H9 (cell line): ENCODE measurements at regions not wholly inside any gene's neighbourhood (a gene's known extent, or its start where the extent isn't known, plus 50 kb on each side); places are given as distances from the start of the nearest gene placed in this dataset.

Experiments
- DNase-seq: peaks from one replicate; pipeline ENCODE4 v3.0.0-alpha.2; 2017
- H2AFZ ChIP-seq: one replicate; pipeline ENCODE4 v1.6.1; 2013; ENCODE audit warnings: mild to moderate bottlenecking, low read length, control low read depth, moderate library complexity
- H2AK5ac ChIP-seq: 2 replicates; pipeline ENCODE4 v1.6.1; 2013; ENCODE audit warnings: low read length, control low read depth, mixed read lengths; ENCODE audit not compliant: insufficient read length
- H2BK120ac ChIP-seq: one replicate; pipeline ENCODE4 v1.6.1; 2013; ENCODE audit warnings: low read depth, mild to moderate bottlenecking, low read length, control low read depth, inconsistent platforms; ENCODE audit not compliant: poor library complexity, severe bottlenecking
- H2BK12ac ChIP-seq: 2 replicates; pipeline ENCODE4 v1.6.1; 2013; ENCODE audit warnings: low read length, control low read depth, mixed read lengths, low read depth; ENCODE audit not compliant: insufficient read length
- H2BK15ac ChIP-seq: 2 replicates; pipeline ENCODE4 v1.6.1; 2013; ENCODE audit warnings: low read depth, low read length, control low read depth
- H2BK20ac ChIP-seq: one replicate; pipeline ENCODE4 v1.6.1; 2013; ENCODE audit warnings: low read depth, mild to moderate bottlenecking, low read length, control low read depth, inconsistent platforms; ENCODE audit not compliant: poor library complexity, severe bottlenecking
- H2BK5ac ChIP-seq: 2 replicates; pipeline ENCODE4 v1.6.1; 2013; ENCODE audit warnings: low read length, control low read depth, mixed read lengths; ENCODE audit not compliant: insufficient read length
- H3K14ac ChIP-seq: 2 replicates; pipeline ENCODE4 v1.6.1; 2013; ENCODE audit warnings: low read length, control low read depth; ENCODE audit not compliant: insufficient read depth
- H3K18ac ChIP-seq: 2 replicates; pipeline ENCODE4 v1.6.1; 2013; ENCODE audit warnings: low read depth, mild to moderate bottlenecking, mixed read lengths, low read length, control low read depth; ENCODE audit not compliant: insufficient read length
- H3K23ac ChIP-seq: 2 replicates; pipeline ENCODE4 v1.6.1; 2013; ENCODE audit warnings: low read length, control low read depth, mixed read lengths, low read depth; ENCODE audit not compliant: insufficient read length
- H3K23me2 ChIP-seq: 2 replicates; pipeline ENCODE4 v1.6.1; 2013; ENCODE audit warnings: low read depth, mild to moderate bottlenecking, mixed read lengths, low read length, control low read depth; ENCODE audit not compliant: insufficient read length, poor library complexity, severe bottlenecking
- H3K27ac ChIP-seq: 2 replicates; pipeline ENCODE4 v1.5.1; 2013; ENCODE audit warnings: low read length, control low read depth, mixed read lengths, low read depth; ENCODE audit not compliant: insufficient read length
- H3K27me3 ChIP-seq: 2 replicates; pipeline ENCODE4 v1.6.1; 2013; ENCODE audit warnings: low read length, control low read depth, inconsistent platforms; ENCODE audit not compliant: insufficient read depth
- H3K4ac ChIP-seq: 2 replicates; pipeline ENCODE4 v1.6.1; 2013; ENCODE audit warnings: low read depth, mild to moderate bottlenecking, control low read depth, inconsistent platforms, low read length, moderate library complexity
- H3K4me1 ChIP-seq: 2 replicates; pipeline ENCODE4 v1.6.1; 2013; ENCODE audit warnings: low read length, control low read depth, inconsistent platforms; ENCODE audit not compliant: insufficient read depth
- H3K4me2 ChIP-seq: 2 replicates; pipeline ENCODE4 v1.6.1; 2013; ENCODE audit warnings: low read length, control low read depth, mixed read lengths; ENCODE audit not compliant: insufficient read length, insufficient read depth
- H3K56ac ChIP-seq: 2 replicates; pipeline ENCODE4 v1.6.1; 2013; ENCODE audit warnings: low read depth, mild to moderate bottlenecking, mixed read lengths, low read length, control low read depth; ENCODE audit not compliant: insufficient read length
- H3K79me1 ChIP-seq: 2 replicates; pipeline ENCODE4 v1.6.1; 2013; ENCODE audit warnings: low read depth, mild to moderate bottlenecking, moderate library complexity, low read length, control low read depth, inconsistent platforms; ENCODE audit not compliant: insufficient read depth, poor library complexity, severe bottlenecking
- H3K79me2 ChIP-seq: 2 replicates; pipeline ENCODE4 v1.6.1; 2013; ENCODE audit warnings: low read length, control low read depth, inconsistent platforms; ENCODE audit not compliant: insufficient read depth
- H3K9ac ChIP-seq: 2 replicates; pipeline ENCODE4 v1.6.1; 2013; ENCODE audit warnings: low read length, control low read depth, mixed read lengths; ENCODE audit not compliant: insufficient read length; ENCODE audit errors: extremely low read depth
- H3K9me3 ChIP-seq: one replicate; pipeline ENCODE4 v1.6.1; 2013; ENCODE audit warnings: low read depth, low read length, inconsistent platforms; ENCODE audit not compliant: control insufficient read depth
- H3T11ph ChIP-seq: one replicate; pipeline ENCODE4 v1.6.1; 2013; ENCODE audit warnings: mild to moderate bottlenecking, low read length, control low read depth, inconsistent platforms
- H4K20me1 ChIP-seq: one replicate; pipeline ENCODE4 v1.6.1; 2013; ENCODE audit not compliant: control insufficient read depth, insufficient read length, insufficient read depth
- H4K5ac ChIP-seq: 2 replicates; pipeline ENCODE4 v1.6.1; 2013; ENCODE audit warnings: low read depth, mild to moderate bottlenecking, mixed read lengths, low read length, control low read depth; ENCODE audit not compliant: insufficient read length
- H4K8ac ChIP-seq: replicated peaks from 2 replicates; pipeline ENCODE4 v1.6.1; 2013; ENCODE audit warnings: low read length, control low read depth, mixed read lengths, low read depth; ENCODE audit not compliant: insufficient read length
- H4K91ac ChIP-seq: 2 replicates; pipeline ENCODE4 v1.6.1; 2013; ENCODE audit warnings: low read depth, mild to moderate bottlenecking, moderate library complexity, mixed read lengths, low read length, control low read depth; ENCODE audit not compliant: insufficient read length
- H3K27ac Mint-ChIP-seq, 3 experiments: 2 replicates in 2 of 3; 3 replicates in 1 of 3; pipeline ENCODE4 v1.8.0; 2020 to 2021; ENCODE audit warnings: mixed read lengths in 3 of 3, mild to moderate bottlenecking in 1 of 3, moderate library complexity in 1 of 3
- H3K27me3 Mint-ChIP-seq: 2 replicates; pipeline ENCODE4 v1.8.0; 2021; ENCODE audit warnings: low read depth, mild to moderate bottlenecking, moderate library complexity, mixed read lengths
- H3K36me3 Mint-ChIP-seq, 3 experiments: 2 replicates in 2 of 3; 3 replicates in 1 of 3; pipeline ENCODE4 v1.8.0; 2020 to 2021; ENCODE audit warnings: low read depth in 3 of 3, mixed read lengths in 3 of 3; ENCODE audit not compliant: insufficient read depth in 1 of 3
- H3K4me1 Mint-ChIP-seq, 2 experiments: 2 replicates each; pipeline ENCODE4 v1.8.0; 2020; ENCODE audit warnings: mixed read lengths in 2 of 2
- H3K4me3 Mint-ChIP-seq, 2 experiments: 2 replicates in 1 of 2; 3 replicates in 1 of 2; pipeline ENCODE4 v1.8.0; 2020 to 2021; ENCODE audit warnings: mild to moderate bottlenecking in 2 of 2, mixed read lengths in 2 of 2, moderate library complexity in 1 of 2
- H3K9me3 Mint-ChIP-seq, 2 experiments: 2 replicates in 1 of 2; 3 replicates in 1 of 2; pipeline ENCODE4 v1.8.0; 2020; ENCODE audit warnings: mild to moderate bottlenecking in 2 of 2, mixed read lengths in 2 of 2, moderate library complexity in 1 of 2
- WGBS: extraction: QIAGEN DNeasy Blood & Tissue Kit; methylation state at CpG from one replicate; pipeline ENCODE4 v1.1.7; 2013; ENCODE audit warnings: missing lambda C conversion rate, low lambda C conversion rate, mixed read lengths; ENCODE audit not compliant: insufficient read length; ENCODE audit errors: extremely low coverage; 5-methylcytosine and 5-hydroxymethylcytosine counted together
- TF ChIP-seq, protein P1 (sequence below): fragments of 200-600 bp; sonication (generic); conservative IDR thresholded peaks from 3 replicates; pipeline ENCODE4 v1.8.0; 2021; ENCODE audit warnings: antibody characterized with exemption, mild to moderate bottlenecking

DNA sequence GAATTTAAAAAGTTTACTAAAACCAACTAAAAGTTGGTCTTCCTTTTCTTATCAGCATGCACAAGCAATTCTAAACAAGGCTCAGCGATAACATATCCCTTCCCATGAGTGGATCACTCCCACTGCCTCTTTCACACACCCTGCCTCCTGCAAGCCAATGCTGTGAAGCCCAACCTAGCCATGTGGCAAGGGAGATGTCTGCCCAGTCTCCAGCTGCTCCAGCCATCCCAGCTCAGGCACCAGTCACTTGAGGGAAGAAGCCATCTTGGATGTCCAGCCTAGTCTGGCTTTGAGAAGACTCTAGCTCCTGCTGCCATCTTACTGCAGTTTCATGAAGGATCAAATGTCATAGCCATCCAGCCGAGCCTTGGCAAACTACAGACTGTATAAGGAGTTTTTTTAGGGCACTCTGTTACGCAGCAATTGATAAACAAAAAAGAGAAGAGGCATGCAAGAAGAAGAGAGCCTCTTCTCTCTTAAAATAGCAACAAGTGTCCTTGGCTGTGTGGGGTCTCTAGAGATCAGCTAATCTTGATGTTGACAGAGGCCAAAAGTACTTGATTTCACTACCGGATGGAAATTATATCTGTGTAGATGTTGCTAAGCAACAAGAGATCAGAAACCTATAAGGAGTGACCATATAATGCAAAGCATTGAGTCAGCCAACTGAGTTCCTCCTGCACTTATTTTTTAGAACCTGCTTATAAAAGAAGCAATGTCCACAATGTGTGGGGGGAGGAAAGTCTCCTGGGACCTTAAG is 108.9 kb downstream of the PTCSC3 start:
- Histone ChIP-seq H3K14ac (no peak overlapping the region), H2BK5ac (no peak overlapping the region), H3K18ac (no peak overlapping the region), H3K79me1 (no peaks in the 10 kb centered on the region), H3K27ac (no peak overlapping the region), H4K5ac (no peak overlapping the region), H3K23ac (no peak overlapping the region), H3K4me1 (peaks cover 3% of the 10 kb centered on the region; the same call in 1 of the 2 replicates), H2BK15ac (no peak overlapping the region), H2BK12ac (no peak overlapping the region), H3K9ac (no peak overlapping the region), H3K4ac (no peak overlapping the region), H2AFZ (no peak overlapping the region), H3K27me3 (no peaks in the 10 kb centered on the region), H2BK20ac (no peak overlapping the region), H3K4me2 (no peak overlapping the region), H2BK120ac (no peak overlapping the region), H4K8ac (no peak overlapping the region), H4K20me1 (no peaks in the 10 kb centered on the region), H3K56ac (no peak overlapping the region), H3K23me2 (no peaks in the 10 kb centered on the region), H4K91ac (no peak overlapping the region), H2AK5ac (no peak overlapping the region), H3T11ph (no peak overlapping the region), H3K79me2 (no peaks in the 10 kb centered on the region), H3K9me3 (no peaks in the 10 kb centered on the region)
- peaks cover 2% of the 10 kb centered on the region for H3K27me3 Mint-ChIP-seq
- TF ChIP-seq, protein P1, sequence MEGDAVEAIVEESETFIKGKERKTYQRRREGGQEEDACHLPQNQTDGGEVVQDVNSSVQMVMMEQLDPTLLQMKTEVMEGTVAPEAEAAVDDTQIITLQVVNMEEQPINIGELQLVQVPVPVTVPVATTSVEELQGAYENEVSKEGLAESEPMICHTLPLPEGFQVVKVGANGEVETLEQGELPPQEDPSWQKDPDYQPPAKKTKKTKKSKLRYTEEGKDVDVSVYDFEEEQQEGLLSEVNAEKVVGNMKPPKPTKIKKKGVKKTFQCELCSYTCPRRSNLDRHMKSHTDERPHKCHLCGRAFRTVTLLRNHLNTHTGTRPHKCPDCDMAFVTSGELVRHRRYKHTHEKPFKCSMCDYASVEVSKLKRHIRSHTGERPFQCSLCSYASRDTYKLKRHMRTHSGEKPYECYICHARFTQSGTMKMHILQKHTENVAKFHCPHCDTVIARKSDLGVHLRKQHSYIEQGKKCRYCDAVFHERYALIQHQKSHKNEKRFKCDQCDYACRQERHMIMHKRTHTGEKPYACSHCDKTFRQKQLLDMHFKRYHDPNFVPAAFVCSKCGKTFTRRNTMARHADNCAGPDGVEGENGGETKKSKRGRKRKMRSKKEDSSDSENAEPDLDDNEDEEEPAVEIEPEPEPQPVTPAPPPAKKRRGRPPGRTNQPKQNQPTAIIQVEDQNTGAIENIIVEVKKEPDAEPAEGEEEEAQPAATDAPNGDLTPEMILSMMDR, result no peak
- WGBS, result no CpG with 5 or more reads among the region's 4 CpGs
- no peak for DNase-seq
- no peak overlapping the region for H3K4me3 Mint-ChIP-seq
- H3K4me1 Mint-ChIP-seq, result peaks cover 4% of the 10 kb centered on the region in 2 experiments
- H3K9me3 Mint-ChIP-seq, result no peaks in the 10 kb centered on the region
- H3K27ac Mint-ChIP-seq, result no peak overlapping the region
- no peaks in the 10 kb centered on the region for H3K36me3 Mint-ChIP-seq
